Esophagus muscularis mucosa (tissue), 4 donors: ENCODE measurements at regions not wholly inside any gene's neighbourhood (a gene's known extent, or its start where the extent isn't known, plus 50 kb on each side); places are given as distances from the start of the nearest gene placed in this dataset.
"Not testable (repeated sequence)": the region's sequence is repeated elsewhere in the genome, so short reads cannot be mapped to it uniquely, and the experiment has no call there.

ENCODE experiments used
- DNase-seq: peaks from one replicate; pipeline ENCODE4 v3.0.0-alpha.2; 2017; ENCODE audit errors: extremely low spot score
- H3K27ac ChIP-seq, 4 donors: fragments of 200-600 bp; sonication (generic); replicated peaks in 1 of 4; 1 replicate in 3 of 4; 2 replicates in 1 of 4; pipeline ENCODE4 v1.5.1; 2016 to 2019; ENCODE audit warnings: mild to moderate bottlenecking in 1 of 4
- H3K27me3 ChIP-seq, 4 donors: fragments of 200-600 bp; sonication (generic); one replicate each; pipeline versions ENCODE4 v1.5.1 to v1.6.0; 2016 to 2019
- H3K36me3 ChIP-seq, 4 donors: fragments of 200-600 bp; sonication (generic); one replicate each; pipeline ENCODE4 v1.5.1; 2016 to 2019
- H3K4me1 ChIP-seq, 4 donors: fragments of 200-600 bp; sonication (generic); one replicate each; pipeline ENCODE4 v1.5.1; 2016 to 2019
- H3K4me3 ChIP-seq, 4 donors: fragments of 200-600 bp; sonication (generic); 1 replicate in 2 of 4; 2 replicates in 2 of 4; pipeline ENCODE4 v1.5.1; 2016 to 2019; ENCODE audit warnings: mild to moderate bottlenecking in 4 of 4, moderate library complexity in 1 of 4
- H3K9me3 ChIP-seq, 4 donors: fragments of 200-600 bp; sonication (generic); 1 replicate in 3 of 4; 2 replicates in 1 of 4; pipeline ENCODE4 v1.5.1; 2016 to 2019
- EP300 ChIP-seq: sonication (generic); formaldehyde crosslinking; IDR thresholded peaks from one replicate; pipeline ENCODE4 v1.6.1; 2017; ENCODE audit warnings: antibody characterized with exemption
- POLR2A ChIP-seq: fragments of 450-650 bp; IDR thresholded peaks from one replicate; pipeline ENCODE4 v1.6.1; 2017; ENCODE audit warnings: antibody characterized with exemption, moderate library complexity, mild to moderate bottlenecking, low read depth
- POLR2AphosphoS5 ChIP-seq, 2 donors: sonication (generic); formaldehyde crosslinking; IDR thresholded peaks; one replicate each; pipeline ENCODE4 v1.6.1; 2017; ENCODE audit warnings: antibody characterized with exemption in 2 of 2
- WGBS: methylation state at CpG from one replicate; pipeline ENCODE4 v1.1.5; 2018; 5-methylcytosine and 5-hydroxymethylcytosine counted together
- intact Hi-C: fragments of 100-400 bp; cut with DNase I; formaldehyde crosslinking; loops from one replicate; pipeline ENCODE4 v1.15.1; 2023
- TF ChIP-seq, protein P1 (sequence below), 3 experiments: fragments of 200-600 bp in 2 of 3; fragments of 450-650 bp in 1 of 3; sonication (generic) in 2 of 3; IDR thresholded peaks; one replicate each; pipeline ENCODE4 v1.5.1; 2017 to 2019; ENCODE audit warnings: antibody characterized with exemption in 3 of 3, mild to moderate bottlenecking in 2 of 3, moderate library complexity in 1 of 3

DNA sequence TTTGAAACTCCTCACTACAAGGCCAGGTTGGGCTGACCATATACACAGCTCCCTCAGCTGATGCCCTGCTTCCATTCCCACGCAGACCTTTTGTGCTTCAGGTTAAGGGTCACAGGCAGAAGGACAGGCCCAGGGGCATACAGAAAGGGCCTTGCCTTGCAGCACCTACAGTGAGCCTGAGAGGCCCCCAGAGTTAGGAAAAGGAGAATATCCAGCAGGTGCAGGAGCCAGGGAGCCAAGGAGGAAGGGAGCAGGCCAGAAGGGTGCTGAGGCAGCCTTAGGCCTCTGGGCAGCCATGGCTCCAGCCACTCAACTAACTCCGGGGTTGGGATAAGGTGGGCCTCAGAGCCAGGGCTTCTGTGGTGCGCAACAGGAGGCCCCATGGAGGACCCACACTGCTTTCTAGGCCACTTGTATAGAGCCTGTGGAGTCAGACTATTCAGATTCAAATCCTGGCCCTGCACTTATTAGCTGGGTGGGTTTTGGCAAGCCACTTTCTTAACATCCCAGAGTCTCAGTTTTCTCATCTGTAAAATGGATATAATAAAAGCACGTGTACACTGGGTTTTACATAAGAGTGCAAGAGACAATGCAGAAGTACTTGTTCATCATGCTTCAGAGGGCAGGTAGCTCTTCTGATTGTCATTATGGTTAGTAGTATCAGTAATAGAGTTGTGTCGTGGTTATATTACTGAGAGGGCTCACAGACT is 214.6 kb upstream of the HAAO start:
- intact Hi-C loops, result no loop called here
- 98% methylated on average over 5 of the region's 5 CpGs for WGBS
- H3K4me3 ChIP-seq, result no peak overlapping the region
- no peaks in the 10 kb centered on the region for H3K9me3 ChIP-seq
- no peak for TF ChIP-seq POLR2AphosphoS5 (IDR thresholded peaks at IDR 0.05)
- no peak for TF ChIP-seq POLR2A
- TF ChIP-seq, protein P1, sequence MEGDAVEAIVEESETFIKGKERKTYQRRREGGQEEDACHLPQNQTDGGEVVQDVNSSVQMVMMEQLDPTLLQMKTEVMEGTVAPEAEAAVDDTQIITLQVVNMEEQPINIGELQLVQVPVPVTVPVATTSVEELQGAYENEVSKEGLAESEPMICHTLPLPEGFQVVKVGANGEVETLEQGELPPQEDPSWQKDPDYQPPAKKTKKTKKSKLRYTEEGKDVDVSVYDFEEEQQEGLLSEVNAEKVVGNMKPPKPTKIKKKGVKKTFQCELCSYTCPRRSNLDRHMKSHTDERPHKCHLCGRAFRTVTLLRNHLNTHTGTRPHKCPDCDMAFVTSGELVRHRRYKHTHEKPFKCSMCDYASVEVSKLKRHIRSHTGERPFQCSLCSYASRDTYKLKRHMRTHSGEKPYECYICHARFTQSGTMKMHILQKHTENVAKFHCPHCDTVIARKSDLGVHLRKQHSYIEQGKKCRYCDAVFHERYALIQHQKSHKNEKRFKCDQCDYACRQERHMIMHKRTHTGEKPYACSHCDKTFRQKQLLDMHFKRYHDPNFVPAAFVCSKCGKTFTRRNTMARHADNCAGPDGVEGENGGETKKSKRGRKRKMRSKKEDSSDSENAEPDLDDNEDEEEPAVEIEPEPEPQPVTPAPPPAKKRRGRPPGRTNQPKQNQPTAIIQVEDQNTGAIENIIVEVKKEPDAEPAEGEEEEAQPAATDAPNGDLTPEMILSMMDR (IDR thresholded peaks at IDR 0.05), result no peak
- no peak for TF ChIP-seq EP300
- no peaks in the 10 kb centered on the region for H3K36me3 ChIP-seq
- no peak for DNase-seq
- H3K4me1 ChIP-seq, result peaks cover 0 to 8% (median 0%) of the 10 kb centered on the region in 4 donors
- no peaks in the 10 kb centered on the region for H3K27me3 ChIP-seq
- H3K27ac ChIP-seq, result no peak overlapping the region

DNA sequence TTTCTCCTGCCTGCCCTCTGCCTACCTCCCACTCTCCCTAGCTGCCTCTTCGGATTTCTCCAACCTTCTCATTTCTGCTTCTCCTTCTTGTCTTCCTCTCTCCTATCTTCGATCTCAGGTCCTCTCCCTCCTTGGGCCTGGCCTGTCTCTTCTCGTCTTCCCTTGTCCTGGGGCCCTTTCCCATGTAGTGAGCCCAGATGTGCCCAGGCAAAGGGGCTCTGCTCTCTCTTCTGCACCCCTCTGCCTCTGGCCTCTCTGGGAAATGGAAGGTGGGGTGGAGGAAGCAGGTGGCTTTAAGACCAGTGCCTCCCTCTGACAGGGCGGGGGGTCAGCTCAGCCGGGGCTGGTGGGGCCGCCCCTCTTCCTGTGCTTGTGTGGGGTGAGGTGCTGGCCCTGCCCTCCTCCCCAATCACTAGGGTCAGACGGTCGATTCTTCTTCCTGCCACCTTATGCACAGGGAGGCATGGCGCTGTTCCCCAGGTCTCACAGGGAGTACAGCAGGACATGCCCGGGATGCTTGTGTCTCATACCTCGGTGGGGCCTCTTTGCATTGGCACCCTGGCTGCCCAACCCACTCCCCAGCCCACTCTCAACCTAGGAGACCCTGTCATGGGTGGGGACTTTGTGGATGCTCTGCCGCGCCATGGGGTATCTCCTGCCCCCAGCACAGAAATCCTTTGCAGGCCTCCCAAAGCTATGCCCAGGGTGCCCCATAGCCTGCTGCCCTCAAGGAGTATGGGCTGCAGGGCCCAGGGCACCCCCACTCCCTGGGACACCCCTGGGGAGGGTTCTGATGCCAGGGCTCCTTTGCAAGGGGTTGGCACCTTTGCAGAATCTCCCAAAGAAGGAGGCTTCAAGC is 213.8 kb upstream of the HAAO start:
- no peak for DNase-seq
- intact Hi-C loops, result no loop called here
- peaks cover 0 to 8% (median 0%) of the 10 kb centered on the region in 4 donors for H3K4me1 ChIP-seq

DNA sequence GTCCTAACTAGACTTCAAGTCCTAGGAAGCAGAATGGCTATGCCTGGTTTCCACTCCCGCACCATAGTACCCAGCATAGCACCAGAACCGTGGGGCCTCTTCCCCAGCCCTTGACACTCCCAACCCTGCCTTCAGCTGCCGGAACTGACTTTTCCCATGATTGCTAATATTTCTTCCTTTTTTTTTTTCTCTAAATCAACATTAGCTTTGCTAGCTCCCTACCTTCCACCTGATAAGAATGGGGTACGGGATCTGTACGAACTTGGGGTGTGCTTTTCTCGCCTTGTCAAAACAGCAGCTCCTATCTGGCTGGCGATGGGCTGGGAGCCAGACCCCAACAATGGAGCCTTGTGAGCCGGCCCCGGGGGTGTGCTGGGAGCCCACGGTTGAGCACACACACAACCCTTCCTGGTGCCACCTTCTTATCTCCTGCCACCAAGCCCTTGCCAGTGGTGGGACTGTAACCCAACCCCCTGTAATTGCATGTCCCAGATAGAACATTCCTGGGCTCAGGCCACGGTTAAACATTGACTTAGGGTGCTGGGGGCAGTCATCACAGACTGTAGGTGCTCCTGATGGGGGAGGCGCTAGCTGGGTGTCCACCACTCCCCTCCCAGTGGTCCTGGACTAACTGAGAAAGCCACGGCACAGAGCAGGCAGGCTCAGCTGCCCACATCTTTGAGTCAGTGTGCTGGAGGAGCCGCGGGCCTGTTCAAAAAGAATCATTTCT is 213.0 kb upstream of the HAAO start:
- no peaks in the 10 kb centered on the region for H3K9me3 ChIP-seq
- no peak for TF ChIP-seq POLR2A
- TF ChIP-seq EP300, result no peak
- TF ChIP-seq, protein P1 (IDR thresholded peaks at IDR 0.05), result no peak
- no peak for TF ChIP-seq POLR2AphosphoS5 (IDR thresholded peaks at IDR 0.05)
- H3K4me3 ChIP-seq, result no peak overlapping the region
- intact Hi-C loops, result no loop called here
- H3K27ac ChIP-seq, result no peak overlapping the region
- DNase-seq, result no peak
- H3K4me1 ChIP-seq, result peaks cover 0 to 10% (median 0%) of the 10 kb centered on the region in 4 donors
- no peaks in the 10 kb centered on the region for H3K36me3 ChIP-seq
- WGBS, result 79% methylated on average over 15 of the region's 15 CpGs
- H3K27me3 ChIP-seq, result no peaks in the 10 kb centered on the region

More for the DNA sequence above, 213.8 kb upstream of the HAAO start:
- WGBS, result 83% methylated on average over 12 of the region's 13 CpGs
- H3K27me3 ChIP-seq, result no peaks in the 10 kb centered on the region
- H3K27ac ChIP-seq, result no peak overlapping the region
- no peaks in the 10 kb centered on the region for H3K36me3 ChIP-seq
- H3K4me3 ChIP-seq, result no peak overlapping the region
- TF ChIP-seq, protein P1 (IDR thresholded peaks at IDR 0.05), result no peak
- TF ChIP-seq POLR2A (no peak), POLR2AphosphoS5 (IDR thresholded peaks at IDR 0.05) (no peak), EP300 (no peak)
- no peaks in the 10 kb centered on the region for H3K9me3 ChIP-seq

DNA sequence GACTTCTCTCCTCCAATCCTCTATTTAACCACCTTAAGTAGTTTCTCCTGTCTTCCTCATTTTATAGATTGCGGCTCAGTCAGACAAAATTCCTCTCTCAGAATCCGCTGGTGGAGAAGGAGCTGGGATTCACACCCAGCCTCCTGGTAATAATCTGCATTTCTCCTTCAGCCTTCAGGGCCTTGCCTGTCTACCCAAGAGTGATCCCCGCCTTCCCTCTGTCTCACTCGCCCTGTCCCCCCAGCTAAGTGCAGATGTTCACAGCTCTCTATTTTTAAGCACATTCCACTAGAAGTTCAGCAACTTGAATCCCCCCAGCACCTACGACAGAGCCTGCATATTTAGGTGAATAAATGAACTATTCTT is 212.5 kb upstream of the HAAO start:
- DNase-seq, result no peak
- TF ChIP-seq, protein P1 (IDR thresholded peaks at IDR 0.05), result no peak
- TF ChIP-seq EP300 (no peak), POLR2AphosphoS5 (IDR thresholded peaks at IDR 0.05) (no peak), POLR2A (no peak)
- Histone ChIP-seq H3K27me3 (no peaks in the 10 kb centered on the region), H3K4me3 (no peak overlapping the region), H3K36me3 (no peaks in the 10 kb centered on the region), H3K9me3 (no peaks in the 10 kb centered on the region), H3K4me1 (peaks cover 0 to 13% (median 0%) of the 10 kb centered on the region in 4 donors), H3K27ac (no peak overlapping the region)
- 83% methylated on average over 5 of the region's 5 CpGs for WGBS
- intact Hi-C loops, result no loop called here

DNA sequence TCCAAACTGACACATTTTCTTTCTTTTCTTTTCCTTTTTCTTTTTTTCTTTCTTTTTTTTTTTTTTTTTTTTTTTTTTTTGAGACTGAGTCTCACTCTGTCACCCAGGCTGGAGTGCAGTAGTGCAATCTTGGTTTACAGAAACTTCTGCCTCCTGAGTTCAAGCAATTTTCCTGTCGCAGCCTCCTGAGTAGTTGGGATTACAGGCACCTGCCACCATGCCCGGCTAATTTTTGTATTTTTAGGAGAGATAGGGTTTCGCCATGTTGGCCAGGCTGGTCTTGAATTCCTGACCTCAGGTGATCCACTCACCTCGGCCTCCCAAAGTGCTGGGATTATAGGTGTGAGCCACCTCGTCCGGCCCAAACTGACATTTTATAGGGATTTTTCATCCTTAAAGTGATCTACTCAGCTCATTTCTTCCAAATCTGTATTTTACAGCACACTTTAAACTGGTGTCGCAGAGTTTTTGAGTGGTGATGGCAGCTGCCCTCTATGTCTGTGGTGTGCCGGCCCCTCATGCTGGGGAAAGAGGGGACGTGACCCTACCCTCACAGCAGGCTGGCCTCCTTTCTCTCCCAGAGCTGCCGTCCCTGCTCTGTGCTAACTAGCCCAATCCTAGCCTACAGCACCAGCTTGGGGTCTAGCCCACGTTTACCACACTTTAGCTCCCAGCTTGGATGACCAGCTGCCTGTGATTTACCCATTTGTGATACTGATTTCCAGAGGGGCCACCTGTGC is 211.9 kb upstream of the HAAO start:
- 99% methylated on average over 11 of the region's 11 CpGs for WGBS
- DNase-seq, H3K36me3 ChIP-seq, H3K9me3 ChIP-seq, H3K27me3 ChIP-seq, H3K27ac ChIP-seq, H3K4me3 ChIP-seq, intact Hi-C loops: not testable (repeated sequence)
- H3K4me1 ChIP-seq, result peaks cover 0 to 15% (median 1%) of the 10 kb centered on the region in 4 donors
